ENCODE measurements at regions not wholly inside any gene's neighbourhood (a gene's known extent, or its start where the extent isn't known, plus 50 kb on each side); places are given as distances from the start of the nearest gene placed in this dataset.

- DNase-seq (ENCODE audit: low spot score): peak; percentile 90
Measured at GRCh38 chr4:152021788-152022438, 261.1 kb upstream of the GATB start.

DNA sequence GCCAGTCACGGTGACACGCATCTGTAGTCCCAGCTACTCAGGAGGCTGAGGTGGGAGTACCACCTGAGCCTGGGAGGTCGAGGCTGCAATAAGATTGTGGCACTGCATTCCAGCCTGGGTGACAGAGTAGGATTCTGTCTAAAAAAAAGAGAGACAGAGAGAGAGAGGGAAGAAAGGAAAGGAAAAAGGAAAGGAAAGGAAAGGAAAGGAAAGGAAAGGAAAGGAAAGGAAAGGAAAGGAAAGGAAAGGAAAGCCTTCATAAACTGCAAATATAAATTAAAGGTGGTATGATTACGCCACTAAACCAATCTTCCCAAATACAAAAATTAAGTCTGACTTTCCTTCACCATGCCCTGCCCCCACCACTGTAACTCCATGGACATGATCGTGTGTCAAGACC lies 259.3 kb upstream of the GATB start:
- DNase-seq (ENCODE audit: low spot score): no peak

DNA sequence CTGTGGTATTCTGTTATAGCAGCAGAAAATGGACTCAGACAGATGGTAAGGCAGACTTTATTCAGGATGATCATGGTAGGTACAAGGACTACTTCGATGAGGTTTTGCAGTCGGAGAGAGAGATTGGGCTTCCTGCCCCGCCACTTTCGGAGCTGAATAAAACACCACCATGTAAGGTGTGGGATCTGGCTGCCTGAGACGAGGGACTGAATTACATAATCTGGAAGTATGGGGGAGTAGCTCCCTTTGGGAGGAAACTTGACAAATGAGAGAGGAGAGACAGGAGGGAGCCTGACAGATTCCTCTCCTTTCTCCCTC lies 255.5 kb upstream of the GATB start:
- DNase-seq (ENCODE audit: low spot score): no peak

DNA sequence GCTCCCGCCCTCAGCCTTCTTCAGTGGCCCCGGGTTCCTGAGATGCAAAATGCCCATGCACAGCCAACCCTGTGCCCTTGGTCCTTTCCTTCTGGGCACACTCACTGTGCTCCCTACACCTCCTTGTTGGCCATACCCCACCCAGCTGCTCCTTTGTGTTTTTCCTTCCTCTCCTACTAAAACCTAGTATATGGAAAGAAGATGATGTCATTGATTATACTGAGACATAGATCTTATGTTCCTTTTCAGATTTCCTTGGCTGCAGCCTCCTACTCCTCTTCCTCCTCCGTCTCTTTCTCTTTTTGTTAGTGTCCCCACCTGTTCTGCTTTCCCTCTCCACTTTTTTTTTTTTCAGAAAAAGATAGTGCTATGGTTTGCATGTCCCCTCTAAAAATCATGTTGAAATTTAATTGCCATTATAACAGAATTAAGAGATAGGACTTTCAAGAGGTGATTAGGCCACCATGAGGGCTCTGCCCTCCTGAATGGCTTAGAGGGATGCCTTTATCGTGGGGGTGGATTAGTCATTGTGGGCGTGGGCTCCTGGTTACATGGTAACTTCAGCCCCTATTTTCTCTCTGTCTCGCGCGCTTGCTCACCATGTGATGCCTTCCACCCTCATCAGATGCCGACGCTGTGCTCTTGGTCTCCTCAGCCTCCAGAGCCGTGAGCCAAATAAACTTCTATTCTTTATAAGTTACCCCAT lies 254.9 kb upstream of the GATB start:
- DNase-seq (ENCODE audit: low spot score): no peak

DNA sequence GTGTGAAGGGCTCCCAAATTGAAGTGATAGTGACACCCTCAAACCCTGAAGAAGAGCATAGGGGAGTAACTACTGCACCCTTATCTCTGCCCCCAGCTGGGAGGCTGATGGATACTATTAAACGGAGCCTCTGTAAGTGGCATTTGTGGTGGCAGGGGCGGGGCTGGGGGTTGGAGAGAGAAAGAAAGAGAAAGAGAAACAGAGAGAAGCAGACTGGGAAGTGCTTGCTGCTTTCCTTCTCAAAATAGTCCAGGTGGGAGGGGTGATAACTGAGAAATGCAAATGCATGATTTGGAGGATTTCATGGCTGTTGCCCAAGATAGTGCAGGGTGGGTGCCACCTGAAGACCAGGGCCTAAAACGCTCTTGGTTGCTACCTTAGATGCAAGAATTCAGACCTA lies 253.5 kb upstream of the GATB start:
- DNase-seq (ENCODE audit: low spot score): no peak

- DNase-seq (ENCODE audit: low spot score): no peak
Measured at GRCh38 chr4:152011469-152011868, 250.7 kb upstream of the GATB start.

DNA sequence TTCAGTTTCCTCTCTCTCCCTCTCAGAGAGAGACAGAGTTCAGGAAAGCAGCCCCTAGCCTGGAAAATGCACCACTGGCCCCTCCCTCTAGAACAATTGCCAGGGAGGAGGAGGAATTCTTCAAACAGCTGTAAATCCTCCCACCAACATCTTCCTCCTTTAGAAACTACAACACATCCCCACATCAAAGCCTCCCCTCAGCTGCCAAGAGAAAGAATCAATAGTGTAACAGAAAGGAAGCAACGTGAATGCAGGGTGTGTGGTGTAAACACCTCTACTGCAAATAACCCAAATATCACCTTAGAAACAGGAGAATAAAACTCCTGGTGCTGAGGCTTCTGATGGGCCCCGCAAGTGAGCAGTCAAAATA lies 249.9 kb upstream of the GATB start:
- no peak for DNase-seq (ENCODE audit: low spot score)

DNA sequence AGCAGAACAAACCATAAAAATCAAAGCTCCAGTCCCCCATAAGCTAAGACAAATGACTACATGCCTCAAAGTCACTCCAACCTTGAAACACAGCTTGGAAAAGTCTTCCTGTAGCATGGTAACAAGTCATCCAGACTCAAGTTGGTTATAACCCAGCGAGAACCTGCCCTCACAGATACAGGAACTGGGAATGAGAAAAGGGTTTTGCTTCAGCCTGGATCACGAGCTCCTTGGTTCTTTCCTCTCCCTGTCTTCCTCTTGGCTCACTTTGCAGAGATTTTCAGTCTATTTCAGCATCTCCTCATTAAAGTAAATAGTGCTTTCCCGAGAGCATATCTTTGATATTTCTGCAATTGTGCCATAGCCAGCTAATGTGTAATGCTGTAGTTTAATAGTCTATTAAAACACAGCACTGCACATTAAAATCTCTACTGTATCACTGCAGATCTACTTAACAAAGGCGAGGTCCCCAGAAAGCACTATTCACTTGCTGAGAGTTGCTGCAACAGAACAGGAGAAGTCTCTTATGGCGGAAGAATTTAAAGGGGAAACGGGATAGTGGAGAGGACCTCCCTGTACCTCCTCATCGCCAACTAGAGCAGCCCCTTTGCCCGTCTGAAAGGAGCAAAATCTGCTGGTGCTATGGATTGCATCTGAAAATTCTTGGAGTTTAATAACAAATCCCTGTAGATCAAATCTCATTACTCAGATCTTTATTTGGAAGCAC lies 249.3 kb upstream of the GATB start:
- DNase-seq (ENCODE audit: low spot score): no peak

DNA sequence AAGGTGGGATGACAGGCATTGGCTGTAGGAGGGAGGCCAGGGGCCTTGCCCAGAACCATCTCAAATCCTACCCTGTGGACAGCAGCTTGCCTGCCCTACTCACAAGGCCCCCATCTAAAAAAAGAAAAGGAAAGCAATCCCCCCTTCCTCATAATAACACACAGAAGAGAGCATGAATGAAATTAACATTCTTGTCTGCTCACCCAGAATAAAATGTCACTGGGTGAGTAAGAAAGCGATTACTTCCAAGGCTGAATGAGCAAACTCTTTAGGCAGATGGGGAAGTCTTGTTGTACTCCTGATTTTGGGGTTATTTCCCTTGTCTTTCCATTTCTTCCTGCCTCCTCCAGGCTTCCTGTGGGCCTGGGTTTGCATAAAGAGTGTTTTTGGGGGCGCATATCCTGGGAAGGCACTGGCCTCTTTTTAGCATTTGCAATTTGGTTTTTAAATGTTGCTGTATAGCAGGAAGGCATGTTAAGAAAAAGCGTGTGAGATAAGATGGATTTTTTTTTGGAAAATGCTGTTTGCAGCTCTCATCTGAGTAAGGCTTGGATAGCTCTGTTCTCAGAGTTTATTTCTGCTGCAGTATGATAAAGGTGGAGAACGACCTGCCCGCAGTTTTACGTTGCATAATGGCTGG lies 248.3 kb upstream of the GATB start:
- DNase-seq (ENCODE audit: low spot score): no peak

DNA sequence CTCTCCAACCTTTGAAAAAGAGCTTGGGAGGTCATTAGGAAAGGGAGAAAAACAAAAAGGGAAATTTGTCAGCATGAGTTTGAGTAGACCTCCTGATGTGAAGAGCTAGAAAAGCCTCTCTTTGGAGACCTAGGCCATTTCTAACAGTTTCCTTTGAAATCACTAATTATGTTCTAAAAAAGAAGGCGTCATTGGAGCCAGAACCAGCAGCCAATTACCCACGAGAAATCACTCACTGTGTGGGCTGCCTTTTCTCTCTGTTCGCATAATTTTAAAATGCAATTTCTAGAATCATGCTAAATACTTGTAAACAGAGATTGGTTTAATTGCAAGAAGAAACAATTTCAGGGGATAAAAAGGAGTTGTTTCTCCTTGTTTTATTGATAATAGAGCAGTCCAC lies 246.3 kb upstream of the GATB start:
- no peak for DNase-seq (ENCODE audit: low spot score)

DNA sequence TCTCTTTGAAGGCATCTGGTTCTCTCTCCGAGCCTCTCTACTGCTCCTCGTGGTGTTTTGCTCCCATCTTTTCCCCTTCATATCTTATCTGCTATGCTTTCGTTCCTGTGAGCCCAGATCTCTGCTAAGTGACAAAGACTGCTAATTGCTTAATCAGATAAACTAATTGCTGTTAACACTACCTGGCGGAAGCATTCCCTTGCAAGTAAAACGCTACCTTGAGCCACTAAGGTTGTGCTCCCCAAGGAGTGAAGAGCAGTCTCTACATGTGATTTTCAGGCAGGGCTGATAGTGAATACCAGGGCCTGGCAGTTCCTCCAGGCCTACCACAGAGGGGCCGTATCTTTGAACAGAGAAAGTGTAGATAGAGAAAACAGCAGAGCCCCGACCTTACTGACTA lies 244.0 kb upstream of the GATB start:
- no peak for DNase-seq (ENCODE audit: low spot score)

DNA sequence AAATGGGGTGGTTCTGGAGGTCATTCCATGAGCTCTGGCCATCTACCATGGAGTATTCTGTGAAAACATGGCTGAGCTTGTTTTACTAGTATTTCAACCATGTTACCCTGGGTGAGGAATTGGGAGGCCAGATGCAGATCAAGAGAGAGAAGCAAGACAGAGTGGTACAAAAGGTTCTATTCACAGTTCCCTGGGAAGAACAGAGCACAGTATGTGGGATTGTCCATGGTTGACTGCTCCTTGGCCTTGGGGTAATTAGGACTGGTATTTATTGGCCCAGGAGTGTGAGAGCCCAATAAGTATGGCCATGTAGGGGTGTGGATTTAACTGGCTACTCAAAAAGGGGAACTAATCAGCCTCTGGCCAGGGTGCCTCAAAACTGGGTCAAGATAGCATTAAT lies 239.7 kb upstream of the GATB start:
- DNase-seq (ENCODE audit: low spot score): peak; percentile 56

DNA sequence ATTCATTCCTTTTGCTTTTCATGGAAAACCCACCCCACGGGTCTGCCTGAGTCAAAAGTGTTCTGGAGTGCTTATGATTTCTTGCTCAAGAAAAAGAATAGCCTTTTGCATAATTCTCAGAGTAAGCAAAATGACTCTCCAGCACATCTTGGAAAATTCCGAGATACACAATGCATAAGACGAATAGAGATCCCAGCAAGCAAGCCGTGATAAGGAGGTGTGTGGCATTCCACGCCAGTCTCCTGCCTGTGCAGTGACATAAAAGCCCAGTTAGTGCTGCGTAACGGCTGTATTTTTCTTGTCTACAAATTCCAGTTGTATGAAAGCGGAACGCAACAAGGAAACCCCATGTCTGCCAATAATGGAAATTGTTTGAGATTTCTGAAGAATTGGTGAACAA lies 237.9 kb upstream of the GATB start:
- DNase-seq (ENCODE audit: low spot score): no peak

DNA sequence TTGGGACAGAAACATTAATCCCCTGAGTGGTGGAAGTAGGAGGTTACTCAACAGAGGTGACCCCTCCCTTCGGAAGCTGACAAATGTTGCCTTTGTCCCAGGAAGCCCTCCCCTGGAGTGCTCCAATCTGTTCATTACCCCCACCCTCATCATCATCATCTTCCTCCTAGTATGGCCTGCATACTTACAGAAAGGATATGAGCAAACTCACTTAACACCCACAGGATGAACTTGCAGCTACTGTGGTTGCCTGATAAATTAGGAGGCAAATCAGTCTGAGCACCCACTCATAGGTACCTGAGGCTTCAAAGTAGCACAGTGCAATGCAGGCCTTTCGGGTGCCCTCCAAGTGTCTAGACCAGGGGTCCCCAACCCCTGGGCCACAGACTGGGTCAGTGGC lies 236.7 kb upstream of the GATB start:
- DNase-seq (ENCODE audit: low spot score): no peak

GRCh38 chr4:151994429-151994828 lies 233.6 kb upstream of the GATB start:
- no peak for DNase-seq (ENCODE audit: low spot score)

DNA sequence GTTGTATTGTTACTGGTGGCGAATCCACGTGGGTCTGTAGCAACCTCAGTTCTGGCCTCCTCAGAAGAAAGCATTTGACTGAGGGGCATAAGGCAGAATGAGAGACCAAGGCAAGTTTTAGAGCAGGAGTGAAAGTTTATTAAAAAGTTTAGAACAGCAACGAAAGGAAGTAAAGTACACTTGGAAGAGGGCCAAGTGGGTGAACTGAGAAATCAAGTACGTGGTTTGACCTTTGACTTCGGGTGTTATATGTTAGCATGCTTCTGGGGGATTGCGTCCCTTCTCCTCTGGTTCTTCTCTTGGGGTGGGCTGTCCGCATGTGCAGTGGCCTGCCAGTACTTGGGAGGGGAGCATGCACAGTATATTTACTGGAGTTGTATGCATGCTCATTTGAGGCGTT lies 232.7 kb upstream of the GATB start:
- DNase-seq (ENCODE audit: low spot score): no peak

GRCh38 chr4:151992332-151993154 lies 231.7 kb upstream of the GATB start:
- no peak for DNase-seq (ENCODE audit: low spot score)

DNA sequence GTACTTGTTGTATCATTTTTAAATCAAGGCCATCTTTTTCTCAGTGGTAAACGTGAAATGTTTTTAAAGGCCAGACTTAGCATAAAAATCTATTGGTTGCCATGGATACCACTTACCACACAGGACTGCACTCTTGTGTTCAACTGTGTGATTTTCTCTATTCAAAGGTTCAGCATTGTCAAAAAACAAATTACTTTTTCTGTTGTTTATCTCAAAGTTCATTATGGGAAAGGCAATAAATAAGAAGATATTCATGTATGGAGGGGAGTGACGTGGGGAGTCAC lies 231.0 kb upstream of the GATB start:
- no peak for DNase-seq (ENCODE audit: low spot score)

GRCh38 chr4:151991001-151991883 lies 230.4 kb upstream of the GATB start:
- no peak for DNase-seq (ENCODE audit: low spot score)

DNA sequence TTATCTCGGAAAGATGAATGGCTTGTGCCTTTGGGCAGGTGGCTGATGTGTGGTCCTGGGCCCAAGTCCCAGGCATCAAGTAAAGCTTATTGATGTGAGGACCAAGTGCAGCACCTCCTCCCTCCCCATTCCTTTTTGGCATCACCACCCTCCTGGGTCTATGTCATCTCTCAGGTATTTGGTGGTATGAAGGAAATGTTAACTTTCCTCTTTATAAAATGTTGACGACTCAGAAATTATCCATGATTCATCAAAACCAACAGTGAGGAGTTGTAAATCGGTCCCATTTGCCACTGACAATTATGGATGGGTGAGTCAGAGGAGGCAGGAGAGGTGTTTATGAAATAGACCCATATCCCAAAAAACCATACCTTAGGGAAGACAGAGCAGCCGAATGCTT lies 229.4 kb upstream of the GATB start:
- no peak for DNase-seq (ENCODE audit: low spot score)

DNA sequence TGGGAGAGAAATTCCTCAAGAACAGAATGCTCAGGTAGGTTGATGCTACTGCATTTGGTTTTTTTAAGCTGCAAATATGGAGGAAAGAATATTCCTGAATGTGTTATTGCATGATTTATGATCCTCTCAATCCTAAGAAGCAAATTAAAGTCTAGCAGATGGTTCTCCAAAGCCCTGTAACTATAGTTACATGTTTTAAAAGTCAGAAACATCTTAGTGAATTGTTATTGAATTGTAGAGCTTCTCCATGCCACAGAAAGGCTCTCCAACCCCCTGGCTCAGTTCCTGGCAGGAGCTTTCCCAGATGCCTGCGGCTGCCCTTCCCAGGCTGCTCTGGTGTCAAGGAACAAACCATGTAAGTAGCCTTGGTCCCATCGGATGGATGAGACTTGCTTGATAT lies 227.8 kb upstream of the GATB start:
- DNase-seq (ENCODE audit: low spot score): no peak

- no peak for DNase-seq (ENCODE audit: low spot score)
Measured at GRCh38 chr4:151987606-151988005, 226.8 kb upstream of the GATB start.
